KBM-7 (cell line): ENCODE measurements at regions not wholly inside any gene's neighbourhood (a gene's known extent, or its start where the extent isn't known, plus 50 kb on each side); places are given as distances from the start of the nearest gene placed in this dataset.
A peak's percentile ranks its signal among the peaks of the same experiment; 100 is the strongest.

ENCODE experiments used
- DNase-seq: peaks from one replicate; pipeline ENCODE4 v3.0.0-alpha.2; 2015
- in situ Hi-C: fragments of 300-500 bp; cut with MboI; formaldehyde crosslinking; loops from 2 replicates; pipeline ENCODE4 v1.14.3; 2020; ENCODE audit warnings: low sequenced_read_pairs, low pct_unique_long_range_greater_than_20kb, mixed read lengths

GRCh38 chr4:166535865-166536264 is 662.8 kb downstream of the TLL1 start:
- no peak for DNase-seq
- in situ Hi-C loops: no loop called here

GRCh38 chr4:166538491-166539005 is 665.5 kb downstream of the TLL1 start:
- in situ Hi-C loops: no loop called here
- no peak for DNase-seq

GRCh38 chr4:166546009-166546408 is 673.0 kb downstream of the TLL1 start:
- DNase-seq: no peak
- in situ Hi-C loops: no loop called here

- in situ Hi-C loops: no loop called here
- DNase-seq: no peak
These were observed 656.7 kb downstream of the SPOCK3 start for GRCh38 chr4:166577639-166578038.

- in situ Hi-C loops: no loop called here
- no peak for DNase-seq
These were observed 648.8 kb downstream of the SPOCK3 start for GRCh38 chr4:166585491-166585890.

GRCh38 chr4:166594326-166594946 is 639.9 kb downstream of the SPOCK3 start:
- in situ Hi-C loops: no loop called here
- peak; percentile 32 for DNase-seq

- in situ Hi-C loops: no loop called here
These were observed 634.0 kb downstream of the SPOCK3 start for GRCh38 chr4:166600264-166600663.

GRCh38 chr4:166602068-166602467 is 632.2 kb downstream of the SPOCK3 start:
- in situ Hi-C loops: no loop called here
- DNase-seq: no peak

More at GRCh38 chr4:166600264-166600663, 634.0 kb downstream of the SPOCK3 start:
- DNase-seq: no peak

- in situ Hi-C loops: no loop called here
- no peak for DNase-seq
These were observed 611.8 kb downstream of the SPOCK3 start for GRCh38 chr4:166622425-166622977.

- DNase-seq: no peak
- in situ Hi-C loops: no loop called here
These were observed 609.2 kb downstream of the SPOCK3 start for GRCh38 chr4:166625018-166625637.

- in situ Hi-C loops: no loop called here
- no peak for DNase-seq
These were observed 605.8 kb downstream of the SPOCK3 start for GRCh38 chr4:166628454-166628853.

- DNase-seq: no peak
These were observed 598.9 kb downstream of the SPOCK3 start for GRCh38 chr4:166635367-166635766.

GRCh38 chr4:166637816-166638215 is 596.5 kb downstream of the SPOCK3 start:
- in situ Hi-C loops: no loop called here
- no peak for DNase-seq

More at GRCh38 chr4:166635367-166635766, 598.9 kb downstream of the SPOCK3 start:
- in situ Hi-C loops: no loop called here

GRCh38 chr4:166655231-166655630 is 579.1 kb downstream of the SPOCK3 start:
- in situ Hi-C loops: no loop called here

GRCh38 chr4:166655705-166656104 is 578.6 kb downstream of the SPOCK3 start:
- in situ Hi-C loops: no loop called here
- no peak for DNase-seq

More at GRCh38 chr4:166655231-166655630, 579.1 kb downstream of the SPOCK3 start:
- no peak for DNase-seq

GRCh38 chr4:166657261-166657660 is 577.0 kb downstream of the SPOCK3 start:
- no peak for DNase-seq
- in situ Hi-C loops: no loop called here

GRCh38 chr4:166658585-166658984 is 575.7 kb downstream of the SPOCK3 start:
- no peak for DNase-seq
- in situ Hi-C loops: no loop called here

GRCh38 chr4:166662266-166662843 is 571.9 kb downstream of the SPOCK3 start:
- in situ Hi-C loops: no loop called here
- no peak for DNase-seq

GRCh38 chr4:166670341-166670740 is 564.0 kb downstream of the SPOCK3 start:
- in situ Hi-C loops: no loop called here
- no peak for DNase-seq

- in situ Hi-C loops: no loop called here
- DNase-seq: no peak
These were observed 560.4 kb downstream of the SPOCK3 start for GRCh38 chr4:166673911-166674310.
